SK-N-SH treated with all-trans-retinoic acid at 6 μM for 48 hours (cell line): ENCODE measurements at regions not wholly inside any gene's neighbourhood (a gene's known extent, or its start where the extent isn't known, plus 50 kb on each side); places are given as distances from the start of the nearest gene placed in this dataset.

ENCODE experiments used
- ATAC-seq: fragments of 200-7000 bp; cut with Tn5 transposase; 3 replicates; pipeline ENCODE4 v1.9.1; 2020; ENCODE audit warnings: mild to moderate bottlenecking, moderate library complexity
- ARNTL ChIP-seq: fragments of 450-650 bp; formaldehyde crosslinking; IDR thresholded peaks from 2 replicates; pipeline ENCODE4 v1.5.0; 2020; ENCODE audit warnings: low read depth, mild to moderate bottlenecking, moderate library complexity, borderline replicate concordance
- BACH2 ChIP-seq: fragments of 250-450 bp; sonication (Bioruptor Pico); IDR thresholded peaks from 2 replicates; pipeline ENCODE4 v1.9.0; 2021; ENCODE audit warnings: mild to moderate bottlenecking, borderline replicate concordance
- CSDC2 ChIP-seq: fragments of 250-450 bp; sonication (Bioruptor Pico); IDR thresholded peaks from 2 replicates; pipeline ENCODE4 v1.5.0; 2020; ENCODE audit warnings: mild to moderate bottlenecking, moderate library complexity
- ESRRG ChIP-seq: fragments of 250-450 bp; sonication (Bioruptor Pico); IDR thresholded peaks from 2 replicates; pipeline ENCODE4 v1.6.1; 2021; ENCODE audit warnings: mild to moderate bottlenecking
- GLIS3 ChIP-seq: fragments of 250-450 bp; sonication (Bioruptor Pico); IDR thresholded peaks from 2 replicates; pipeline ENCODE4 v1.5.0; 2020; ENCODE audit warnings: mild to moderate bottlenecking, moderate library complexity
- ISL1 ChIP-seq: fragments of 250-450 bp; sonication (Bioruptor Pico); IDR thresholded peaks from 2 replicates; pipeline ENCODE4 v2.1.2; 2022; ENCODE audit warnings: mild to moderate bottlenecking, moderate library complexity
- OSR1 ChIP-seq: fragments of 250-450 bp; sonication (Bioruptor Pico); IDR thresholded peaks from 2 replicates; pipeline ENCODE4 v1.8.0; 2022; ENCODE audit warnings: moderate library complexity, mild to moderate bottlenecking, inconsistent platforms
- PPARA ChIP-seq: fragments of 250-450 bp; sonication (Bioruptor Pico); IDR thresholded peaks from 2 replicates; pipeline ENCODE4 v1.5.0; 2020; ENCODE audit warnings: mild to moderate bottlenecking, borderline replicate concordance
- RARB ChIP-seq: fragments of 250-450 bp; sonication (Bioruptor Pico); IDR thresholded peaks from 2 replicates; pipeline ENCODE4 v1.8.0; 2021; ENCODE audit warnings: mild to moderate bottlenecking, moderate library complexity
- SNAI2 ChIP-seq: fragments of 250-450 bp; sonication (Bioruptor Pico); IDR thresholded peaks from 2 replicates; pipeline ENCODE4 v1.5.0; 2020; ENCODE audit warnings: mild to moderate bottlenecking, moderate library complexity
- TCF4 ChIP-seq: fragments of 250-450 bp; sonication (Bioruptor Pico); IDR thresholded peaks from 2 replicates; pipeline ENCODE4 v1.8.0; 2021; ENCODE audit warnings: mild to moderate bottlenecking, moderate library complexity, borderline replicate concordance
- TOX ChIP-seq: fragments of 250-450 bp; sonication (Bioruptor Pico); IDR thresholded peaks from 2 replicates; pipeline ENCODE4 v1.8.0; 2021; ENCODE audit warnings: mild to moderate bottlenecking, moderate library complexity, borderline replicate concordance
- ZC3H10 ChIP-seq: fragments of 250-450 bp; sonication (Bioruptor Pico); IDR thresholded peaks from 2 replicates; pipeline ENCODE4 v1.5.1; 2021; ENCODE audit warnings: mild to moderate bottlenecking, moderate library complexity
- ZFP3 ChIP-seq: fragments of 250-450 bp; sonication (Bioruptor Pico); IDR thresholded peaks from 2 replicates; pipeline ENCODE4 v1.5.0; 2020; ENCODE audit warnings: mild to moderate bottlenecking, moderate library complexity
- ZFP30 ChIP-seq: fragments of 450-650 bp; formaldehyde crosslinking; IDR thresholded peaks from 2 replicates; pipeline ENCODE4 v1.5.0; 2022; ENCODE audit warnings: mild to moderate bottlenecking, moderate library complexity
- ZNF565 ChIP-seq: fragments of 450-650 bp; formaldehyde crosslinking; conservative IDR thresholded peaks from 2 replicates; pipeline ENCODE4 v1.5.0; 2020; ENCODE audit warnings: low read depth, mild to moderate bottlenecking, moderate library complexity
- ZNF70 ChIP-seq: fragments of 450-650 bp; formaldehyde crosslinking; IDR thresholded peaks from 2 replicates; pipeline ENCODE4 v1.5.0; 2020; ENCODE audit warnings: mild to moderate bottlenecking, moderate library complexity
- ZNF8 ChIP-seq: fragments of 450-650 bp; formaldehyde crosslinking; IDR thresholded peaks from 2 replicates; pipeline ENCODE4 v1.5.0; 2020; ENCODE audit warnings: mild to moderate bottlenecking, moderate library complexity
- TF ChIP-seq, protein P1 (sequence below): fragments of 250-450 bp; sonication (Bioruptor Pico); IDR thresholded peaks from 2 replicates; pipeline ENCODE4 v1.5.1; 2020; ENCODE audit warnings: low read depth, mild to moderate bottlenecking, moderate library complexity
- TF ChIP-seq, protein P2 (sequence below): fragments of 250-450 bp; sonication (Bioruptor Pico); IDR thresholded peaks from 2 replicates; pipeline ENCODE4 v1.8.0; 2020; ENCODE audit warnings: mild to moderate bottlenecking, moderate library complexity, borderline replicate concordance
- TF ChIP-seq, protein P3 (sequence below): fragments of 250-450 bp; sonication (Bioruptor Pico); IDR thresholded peaks from 2 replicates; pipeline ENCODE4 v1.5.1; 2021; ENCODE audit warnings: mild to moderate bottlenecking, moderate library complexity
- TF ChIP-seq, protein P4 (sequence below): fragments of 250-450 bp; sonication (Bioruptor Pico); IDR thresholded peaks from 2 replicates; pipeline ENCODE4 v1.5.0; 2020; ENCODE audit warnings: mild to moderate bottlenecking, moderate library complexity

DNA sequence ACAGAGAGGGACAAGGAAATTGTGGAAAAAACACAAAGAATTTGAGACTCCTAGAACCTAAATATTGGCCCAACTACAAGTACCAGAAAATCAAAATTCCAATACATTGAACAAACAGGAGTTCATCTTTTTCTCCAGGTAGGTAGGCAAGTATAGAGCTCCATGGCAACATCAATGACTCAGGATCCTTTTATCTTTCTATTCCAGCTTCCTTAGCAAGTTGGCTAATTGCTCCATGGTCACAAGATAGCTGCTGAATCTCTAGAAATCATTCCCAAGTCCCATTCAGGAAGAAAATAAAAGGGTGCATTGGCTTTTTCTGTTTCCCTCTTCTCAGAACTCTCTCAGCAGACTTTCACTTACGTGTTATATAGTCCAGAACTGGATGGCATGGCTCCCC is 117.9 kb upstream of the MAN2A1 start:
- ATAC-seq = no peak

GRCh38 chr5:109570362-109570874 is 119.3 kb upstream of the MAN2A1 start:
- TF ChIP-seq ZFP3 (CRISPR knock-in tag) (no peak), ZNF565 (CRISPR knock-in tag) (no peak), PPARA (CRISPR knock-in tag) (no peak), OSR1 (CRISPR knock-in tag) (no peak), BACH2 (no peak), CSDC2 (no peak), ZNF70 (CRISPR knock-in tag) (no peak)
- TF ChIP-seq, protein P1, sequence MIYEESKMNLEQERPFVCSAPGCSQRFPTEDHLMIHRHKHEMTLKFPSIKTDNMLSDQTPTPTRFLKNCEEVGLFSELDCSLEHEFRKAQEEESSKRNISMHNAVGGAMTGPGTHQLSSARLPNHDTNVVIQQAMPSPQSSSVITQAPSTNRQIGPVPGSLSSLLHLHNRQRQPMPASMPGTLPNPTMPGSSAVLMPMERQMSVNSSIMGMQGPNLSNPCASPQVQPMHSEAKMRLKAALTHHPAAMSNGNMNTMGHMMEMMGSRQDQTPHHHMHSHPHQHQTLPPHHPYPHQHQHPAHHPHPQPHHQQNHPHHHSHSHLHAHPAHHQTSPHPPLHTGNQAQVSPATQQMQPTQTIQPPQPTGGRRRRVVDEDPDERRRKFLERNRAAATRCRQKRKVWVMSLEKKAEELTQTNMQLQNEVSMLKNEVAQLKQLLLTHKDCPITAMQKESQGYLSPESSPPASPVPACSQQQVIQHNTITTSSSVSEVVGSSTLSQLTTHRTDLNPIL (CRISPR knock-in tag) = no peak
- TF ChIP-seq, protein P2, sequence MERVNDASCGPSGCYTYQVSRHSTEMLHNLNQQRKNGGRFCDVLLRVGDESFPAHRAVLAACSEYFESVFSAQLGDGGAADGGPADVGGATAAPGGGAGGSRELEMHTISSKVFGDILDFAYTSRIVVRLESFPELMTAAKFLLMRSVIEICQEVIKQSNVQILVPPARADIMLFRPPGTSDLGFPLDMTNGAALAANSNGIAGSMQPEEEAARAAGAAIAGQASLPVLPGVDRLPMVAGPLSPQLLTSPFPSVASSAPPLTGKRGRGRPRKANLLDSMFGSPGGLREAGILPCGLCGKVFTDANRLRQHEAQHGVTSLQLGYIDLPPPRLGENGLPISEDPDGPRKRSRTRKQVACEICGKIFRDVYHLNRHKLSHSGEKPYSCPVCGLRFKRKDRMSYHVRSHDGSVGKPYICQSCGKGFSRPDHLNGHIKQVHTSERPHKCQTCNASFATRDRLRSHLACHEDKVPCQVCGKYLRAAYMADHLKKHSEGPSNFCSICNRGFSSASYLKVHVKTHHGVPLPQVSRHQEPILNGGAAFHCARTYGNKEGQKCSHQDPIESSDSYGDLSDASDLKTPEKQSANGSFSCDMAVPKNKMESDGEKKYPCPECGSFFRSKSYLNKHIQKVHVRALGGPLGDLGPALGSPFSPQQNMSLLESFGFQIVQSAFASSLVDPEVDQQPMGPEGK = no peak

More for the DNA sequence above, 117.9 kb upstream of the MAN2A1 start:
- TF ChIP-seq TCF4 (CRISPR knock-in tag) = no peak
- no peak for TF ChIP-seq ZNF70 (CRISPR knock-in tag)
- no peak for TF ChIP-seq ISL1 (CRISPR knock-in tag)
- no peak for TF ChIP-seq ESRRG (CRISPR knock-in tag)
- TF ChIP-seq OSR1 (CRISPR knock-in tag) = no peak
- TF ChIP-seq PPARA (CRISPR knock-in tag) = no peak
- TF ChIP-seq GLIS3 (CRISPR knock-in tag) = no peak
- TF ChIP-seq, protein P2 = no peak
- TF ChIP-seq, protein P3, sequence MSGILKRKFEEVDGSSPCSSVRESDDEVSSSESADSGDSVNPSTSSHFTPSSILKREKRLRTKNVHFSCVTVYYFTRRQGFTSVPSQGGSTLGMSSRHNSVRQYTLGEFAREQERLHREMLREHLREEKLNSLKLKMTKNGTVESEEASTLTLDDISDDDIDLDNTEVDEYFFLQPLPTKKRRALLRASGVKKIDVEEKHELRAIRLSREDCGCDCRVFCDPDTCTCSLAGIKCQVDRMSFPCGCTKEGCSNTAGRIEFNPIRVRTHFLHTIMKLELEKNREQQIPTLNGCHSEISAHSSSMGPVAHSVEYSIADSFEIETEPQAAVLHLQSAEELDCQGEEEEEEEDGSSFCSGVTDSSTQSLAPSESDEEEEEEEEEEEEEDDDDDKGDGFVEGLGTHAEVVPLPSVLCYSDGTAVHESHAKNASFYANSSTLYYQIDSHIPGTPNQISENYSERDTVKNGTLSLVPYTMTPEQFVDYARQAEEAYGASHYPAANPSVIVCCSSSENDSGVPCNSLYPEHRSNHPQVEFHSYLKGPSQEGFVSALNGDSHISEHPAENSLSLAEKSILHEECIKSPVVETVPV = no peak
- TF ChIP-seq SNAI2 (CRISPR knock-in tag) = no peak
- no peak for TF ChIP-seq ARNTL
- TF ChIP-seq ZC3H10 (CRISPR knock-in tag) = no peak
- TF ChIP-seq BACH2 = no peak
- no peak for TF ChIP-seq RARB (CRISPR knock-in tag)
- no peak for TF ChIP-seq ZFP30
- TF ChIP-seq ZNF8 (CRISPR knock-in tag) = no peak
- TF ChIP-seq, protein P4, sequence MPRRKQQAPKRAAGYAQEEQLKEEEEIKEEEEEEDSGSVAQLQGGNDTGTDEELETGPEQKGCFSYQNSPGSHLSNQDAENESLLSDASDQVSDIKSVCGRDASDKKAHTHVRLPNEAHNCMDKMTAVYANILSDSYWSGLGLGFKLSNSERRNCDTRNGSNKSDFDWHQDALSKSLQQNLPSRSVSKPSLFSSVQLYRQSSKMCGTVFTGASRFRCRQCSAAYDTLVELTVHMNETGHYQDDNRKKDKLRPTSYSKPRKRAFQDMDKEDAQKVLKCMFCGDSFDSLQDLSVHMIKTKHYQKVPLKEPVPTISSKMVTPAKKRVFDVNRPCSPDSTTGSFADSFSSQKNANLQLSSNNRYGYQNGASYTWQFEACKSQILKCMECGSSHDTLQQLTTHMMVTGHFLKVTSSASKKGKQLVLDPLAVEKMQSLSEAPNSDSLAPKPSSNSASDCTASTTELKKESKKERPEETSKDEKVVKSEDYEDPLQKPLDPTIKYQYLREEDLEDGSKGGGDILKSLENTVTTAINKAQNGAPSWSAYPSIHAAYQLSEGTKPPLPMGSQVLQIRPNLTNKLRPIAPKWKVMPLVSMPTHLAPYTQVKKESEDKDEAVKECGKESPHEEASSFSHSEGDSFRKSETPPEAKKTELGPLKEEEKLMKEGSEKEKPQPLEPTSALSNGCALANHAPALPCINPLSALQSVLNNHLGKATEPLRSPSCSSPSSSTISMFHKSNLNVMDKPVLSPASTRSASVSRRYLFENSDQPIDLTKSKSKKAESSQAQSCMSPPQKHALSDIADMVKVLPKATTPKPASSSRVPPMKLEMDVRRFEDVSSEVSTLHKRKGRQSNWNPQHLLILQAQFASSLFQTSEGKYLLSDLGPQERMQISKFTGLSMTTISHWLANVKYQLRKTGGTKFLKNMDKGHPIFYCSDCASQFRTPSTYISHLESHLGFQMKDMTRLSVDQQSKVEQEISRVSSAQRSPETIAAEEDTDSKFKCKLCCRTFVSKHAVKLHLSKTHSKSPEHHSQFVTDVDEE (CRISPR knock-in tag) = no peak
- TF ChIP-seq ZNF565 (CRISPR knock-in tag) = no peak

GRCh38 chr5:109567374-109568044 is 122.2 kb upstream of the MAN2A1 start:
- TF ChIP-seq, protein P2 = no peak
- TF ChIP-seq BACH2 = no peak
- TF ChIP-seq ZNF70 (CRISPR knock-in tag) = no peak
- no peak for TF ChIP-seq CSDC2
- TF ChIP-seq, protein P3 = no peak
- no peak for TF ChIP-seq PPARA (CRISPR knock-in tag)
- TF ChIP-seq ESRRG (CRISPR knock-in tag) = no peak
- no peak for TF ChIP-seq ISL1 (CRISPR knock-in tag)
- TF ChIP-seq ZC3H10 (CRISPR knock-in tag) = no peak
- no peak for TF ChIP-seq ZFP3 (CRISPR knock-in tag)
- TF ChIP-seq, protein P1 (CRISPR knock-in tag) = no peak
- TF ChIP-seq TOX (CRISPR knock-in tag) = no peak
- TF ChIP-seq GLIS3 (CRISPR knock-in tag) = no peak
- TF ChIP-seq, all 23 proteins: peak for 0
- ATAC-seq = no peak

More at GRCh38 chr5:109570362-109570874, 119.3 kb upstream of the MAN2A1 start:
- no peak for ATAC-seq
